GM12892 (cell line): ENCODE measurements at regions not wholly inside any gene's neighbourhood (a gene's known extent, or its start where the extent isn't known, plus 50 kb on each side); places are given as distances from the start of the nearest gene placed in this dataset.

Experiments used
- POLR2A ChIP-seq: IDR thresholded peaks from 2 replicates; pipeline ENCODE4 v1.6.1; 2011; ENCODE audit warnings: low read depth, low read length, control low read depth
- POLR2AphosphoS5 ChIP-seq: IDR thresholded peaks from 2 replicates; pipeline ENCODE4 v1.6.1; 2011; ENCODE audit warnings: low read depth, low read length, control low read depth
- TAF1 ChIP-seq: IDR thresholded peaks from 2 replicates; pipeline ENCODE4 v1.6.1; 2011; ENCODE audit warnings: low read depth, mild to moderate bottlenecking, control low read depth, low read length, borderline replicate concordance

- TF ChIP-seq POLR2A (no peak), POLR2AphosphoS5 (no peak), TAF1 (no peak)
Measured at GRCh38 chr5:135085936-135086725, 52.1 kb upstream of the PITX1 start.
